ENCODE measurements at regions not wholly inside any gene's neighbourhood (a gene's known extent, or its start where the extent isn't known, plus 50 kb on each side); places are given as distances from the start of the nearest gene placed in this dataset.
"Not testable (repeated sequence)": the region's sequence is repeated elsewhere in the genome, so short reads cannot be mapped to it uniquely, and the experiment has no call there.

- H3K4me1 ChIP-seq, result no peaks in the 10 kb centered on the region
- no peaks in the 10 kb centered on the region for H3K27me3 ChIP-seq
- DNase-seq, result no peak
- no peak overlapping the region for H3K27ac ChIP-seq
- H3K9me3 ChIP-seq, result no peaks in the 10 kb centered on the region
- H3K4me3 ChIP-seq (replicated peaks in 1 of 3), result no peak overlapping the region
- H3K36me3 ChIP-seq, result no peaks in the 10 kb centered on the region
- WGBS, 2 donors, result 68 to 80% methylated on average over 9 of the region's 9 CpGs
- intact Hi-C loops (cut with DNase I), result no loop called here
- no peak for TF ChIP-seq POLR2A (IDR thresholded peaks at IDR 0.05)
- TF ChIP-seq, protein P1, sequence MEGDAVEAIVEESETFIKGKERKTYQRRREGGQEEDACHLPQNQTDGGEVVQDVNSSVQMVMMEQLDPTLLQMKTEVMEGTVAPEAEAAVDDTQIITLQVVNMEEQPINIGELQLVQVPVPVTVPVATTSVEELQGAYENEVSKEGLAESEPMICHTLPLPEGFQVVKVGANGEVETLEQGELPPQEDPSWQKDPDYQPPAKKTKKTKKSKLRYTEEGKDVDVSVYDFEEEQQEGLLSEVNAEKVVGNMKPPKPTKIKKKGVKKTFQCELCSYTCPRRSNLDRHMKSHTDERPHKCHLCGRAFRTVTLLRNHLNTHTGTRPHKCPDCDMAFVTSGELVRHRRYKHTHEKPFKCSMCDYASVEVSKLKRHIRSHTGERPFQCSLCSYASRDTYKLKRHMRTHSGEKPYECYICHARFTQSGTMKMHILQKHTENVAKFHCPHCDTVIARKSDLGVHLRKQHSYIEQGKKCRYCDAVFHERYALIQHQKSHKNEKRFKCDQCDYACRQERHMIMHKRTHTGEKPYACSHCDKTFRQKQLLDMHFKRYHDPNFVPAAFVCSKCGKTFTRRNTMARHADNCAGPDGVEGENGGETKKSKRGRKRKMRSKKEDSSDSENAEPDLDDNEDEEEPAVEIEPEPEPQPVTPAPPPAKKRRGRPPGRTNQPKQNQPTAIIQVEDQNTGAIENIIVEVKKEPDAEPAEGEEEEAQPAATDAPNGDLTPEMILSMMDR (IDR thresholded peaks at IDR 0.05), result no peak
Observed at GRCh38 chr13:63249411-63250187, 1834.0 kb upstream of the PCDH20 start.

DNA sequence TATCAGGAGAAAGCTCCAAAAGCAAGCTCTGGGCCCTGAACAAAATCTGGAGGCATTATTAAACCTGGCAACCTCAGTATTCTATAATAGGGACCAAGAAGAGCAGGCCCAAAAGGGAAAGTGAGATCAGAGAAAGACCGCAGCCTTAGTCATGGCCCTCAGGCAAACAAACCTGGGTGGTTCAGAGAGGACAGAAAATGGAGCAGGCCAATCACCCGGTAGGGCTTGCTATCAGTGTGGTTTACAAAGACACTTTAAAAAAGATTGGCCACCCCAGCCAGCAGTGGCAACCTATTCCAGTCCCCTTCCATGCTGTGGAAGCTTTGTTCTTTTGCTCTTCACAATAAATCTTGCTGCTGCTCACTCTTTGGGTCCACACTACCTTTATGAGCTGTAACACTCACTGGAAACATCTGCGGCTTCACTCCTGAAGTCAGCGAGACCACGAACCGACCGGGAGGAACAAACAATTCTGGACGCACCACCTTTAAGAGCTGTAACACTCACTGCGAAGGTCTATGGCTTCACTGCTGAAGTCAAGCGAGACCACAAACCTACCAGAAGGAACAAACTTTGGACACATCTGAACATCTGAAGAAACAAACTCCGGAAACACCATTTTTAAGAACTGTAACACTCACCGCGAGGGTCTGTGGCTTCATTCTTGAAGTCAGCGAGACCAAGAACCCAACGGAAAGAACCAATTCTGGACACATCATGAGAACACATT is 1821.2 kb upstream of the PCDH20 start:
- 91 to 92% methylated on average over 15 of the region's 15 CpGs for WGBS, 2 donors
- H3K27me3 ChIP-seq; H3K4me3 ChIP-seq (replicated peaks in 1 of 3); H3K27ac ChIP-seq; intact Hi-C loops (cut with DNase I); H3K36me3 ChIP-seq; DNase-seq; H3K9me3 ChIP-seq; H3K4me1 ChIP-seq: not testable (repeated sequence)

- H3K27me3 ChIP-seq; H3K4me3 ChIP-seq (replicated peaks in 1 of 3); H3K36me3 ChIP-seq; H3K9me3 ChIP-seq; intact Hi-C loops (cut with DNase I); H3K27ac ChIP-seq; DNase-seq; H3K4me1 ChIP-seq: not testable (repeated sequence)
- WGBS, 2 donors, result 92 to 93% methylated on average over 3 of the region's 3 CpGs
Observed at GRCh38 chr13:63218596-63218995, 1802.9 kb upstream of the PCDH20 start.

GRCh38 chr13:63209330-63210017 is 1793.8 kb upstream of the PCDH20 start:
- Histone ChIP-seq H3K27ac (no peak overlapping the region), H3K9me3 (no peaks in the 10 kb centered on the region), H3K36me3 (no peaks in the 10 kb centered on the region), H3K4me1 (no peaks in the 10 kb centered on the region), H3K4me3 (replicated peaks in 1 of 3) (no peak overlapping the region), H3K27me3 (no peaks in the 10 kb centered on the region)
- intact Hi-C loops (cut with DNase I), result no loop called here
- TF ChIP-seq, protein P1 (IDR thresholded peaks at IDR 0.05), result no peak
- no peak for TF ChIP-seq POLR2A (IDR thresholded peaks at IDR 0.05)
- 88 to 90% methylated on average over 6 of the region's 6 CpGs for WGBS, 2 donors
- DNase-seq, result no peak

- H3K4me3 ChIP-seq (replicated peaks in 1 of 3), result no peak overlapping the region
- H3K36me3 ChIP-seq, result no peaks in the 10 kb centered on the region
- no peaks in the 10 kb centered on the region for H3K9me3 ChIP-seq
- 65 to 66% methylated on average over 3 of the region's 3 CpGs for WGBS, 2 donors
- H3K27ac ChIP-seq, result no peak overlapping the region
- DNase-seq, result no peak
- no peaks in the 10 kb centered on the region for H3K27me3 ChIP-seq
- no peaks in the 10 kb centered on the region for H3K4me1 ChIP-seq
- TF ChIP-seq, protein P1 (IDR thresholded peaks at IDR 0.05), result no peak
- no peak for TF ChIP-seq POLR2A (IDR thresholded peaks at IDR 0.05)
- intact Hi-C loops (cut with DNase I), result no loop called here
Observed at GRCh38 chr13:63208826-63209225, 1793.2 kb upstream of the PCDH20 start.

DNA sequence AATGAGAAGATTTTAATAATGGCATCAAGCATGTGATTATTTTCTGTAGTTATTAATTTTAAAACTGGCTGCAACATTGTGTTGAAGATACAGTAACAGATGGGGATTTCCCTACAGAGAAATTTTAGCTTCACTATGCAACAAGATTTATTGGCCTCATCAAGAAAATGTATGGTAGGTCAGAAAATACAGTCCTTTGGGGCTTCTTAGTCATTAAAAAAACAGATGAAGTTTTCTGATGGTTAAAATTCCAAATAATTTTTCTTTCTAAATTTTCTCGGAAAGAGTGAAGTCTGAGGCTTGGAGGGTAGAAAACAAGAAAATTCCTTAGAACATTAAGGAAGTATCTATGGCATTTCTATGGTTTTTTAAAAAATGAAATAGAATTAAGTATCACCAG is 1790.8 kb upstream of the PCDH20 start:
- no peak for TF ChIP-seq POLR2A (IDR thresholded peaks at IDR 0.05)
- TF ChIP-seq, protein P1 (IDR thresholded peaks at IDR 0.05), result no peak
- no peak overlapping the region for H3K4me3 ChIP-seq (replicated peaks in 1 of 3)
- intact Hi-C loops (cut with DNase I), result no loop called here

More for the DNA sequence above, 1790.8 kb upstream of the PCDH20 start:
- DNase-seq, result no peak
- no peak overlapping the region for H3K27ac ChIP-seq
- H3K4me1 ChIP-seq, result no peaks in the 10 kb centered on the region
- 81 to 83% methylated on average over 1 of the region's 1 CpG for WGBS, 2 donors
- no peaks in the 10 kb centered on the region for H3K36me3 ChIP-seq
- H3K27me3 ChIP-seq, result no peaks in the 10 kb centered on the region
- H3K9me3 ChIP-seq, result no peaks in the 10 kb centered on the region
